ENCODE measurements at regions not wholly inside any gene's neighbourhood (a gene's known extent, or its start where the extent isn't known, plus 50 kb on each side); places are given as distances from the start of the nearest gene placed in this dataset.

GRCh38 chr20:16654858-16655535 is 74.8 kb upstream of the SNRPB2 start:
- H3K4me3 Mint-ChIP-seq = no peak overlapping the region
- no peaks in the 10 kb centered on the region for H3K4me1 Mint-ChIP-seq
- H3K36me3 Mint-ChIP-seq = no peaks in the 10 kb centered on the region
- Histone ChIP-seq H3K27me3 (no peaks in the 10 kb centered on the region), H3K4me1 (no peaks in the 10 kb centered on the region), H4K20me1 (ENCODE audit: low read depth) (no peaks in the 10 kb centered on the region), H2AFZ (replicated peaks) (no peak overlapping the region), H3K4me3 (no peak overlapping the region), H3K4me2 (no peak overlapping the region), H3K27ac (no peak overlapping the region), H3K9ac (no peak overlapping the region), H3K9me3 (ENCODE audit: low read depth) (no peaks in the 10 kb centered on the region), H3K36me3 (no peaks in the 10 kb centered on the region), H3F3A (ENCODE audit: low read depth) (no peaks in the 10 kb centered on the region), H3K79me2 (ENCODE audit: low read depth) (no peaks in the 10 kb centered on the region)
- H3K9me3 Mint-ChIP-seq = peaks cover 8% of the 10 kb centered on the region
- H3K27ac Mint-ChIP-seq = no peak overlapping the region
- TF ChIP-seq EZH2 (IDR thresholded peaks at IDR 0.05) (no peak), EZH2phosphoT487 (IDR thresholded peaks at IDR 0.05) (no peak)
- TF ChIP-seq, protein P1, sequence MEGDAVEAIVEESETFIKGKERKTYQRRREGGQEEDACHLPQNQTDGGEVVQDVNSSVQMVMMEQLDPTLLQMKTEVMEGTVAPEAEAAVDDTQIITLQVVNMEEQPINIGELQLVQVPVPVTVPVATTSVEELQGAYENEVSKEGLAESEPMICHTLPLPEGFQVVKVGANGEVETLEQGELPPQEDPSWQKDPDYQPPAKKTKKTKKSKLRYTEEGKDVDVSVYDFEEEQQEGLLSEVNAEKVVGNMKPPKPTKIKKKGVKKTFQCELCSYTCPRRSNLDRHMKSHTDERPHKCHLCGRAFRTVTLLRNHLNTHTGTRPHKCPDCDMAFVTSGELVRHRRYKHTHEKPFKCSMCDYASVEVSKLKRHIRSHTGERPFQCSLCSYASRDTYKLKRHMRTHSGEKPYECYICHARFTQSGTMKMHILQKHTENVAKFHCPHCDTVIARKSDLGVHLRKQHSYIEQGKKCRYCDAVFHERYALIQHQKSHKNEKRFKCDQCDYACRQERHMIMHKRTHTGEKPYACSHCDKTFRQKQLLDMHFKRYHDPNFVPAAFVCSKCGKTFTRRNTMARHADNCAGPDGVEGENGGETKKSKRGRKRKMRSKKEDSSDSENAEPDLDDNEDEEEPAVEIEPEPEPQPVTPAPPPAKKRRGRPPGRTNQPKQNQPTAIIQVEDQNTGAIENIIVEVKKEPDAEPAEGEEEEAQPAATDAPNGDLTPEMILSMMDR (IDR thresholded peaks at IDR 0.05) = no peak
- DNase-seq (ENCODE audit: low spot score) = no peak
- no peaks in the 10 kb centered on the region for H3K27me3 Mint-ChIP-seq (ENCODE audit: insufficient read depth, low read depth)

GRCh38 chr20:16653266-16653665 is 76.6 kb upstream of the SNRPB2 start:
- no peak for DNase-seq (ENCODE audit: low spot score)
- H3K4me2 ChIP-seq = no peak overlapping the region
- H3K4me1 ChIP-seq = no peaks in the 10 kb centered on the region
- H3K27ac ChIP-seq = no peak overlapping the region
- no peaks in the 10 kb centered on the region for H3K36me3 ChIP-seq
- H4K20me1 ChIP-seq (ENCODE audit: low read depth) = no peaks in the 10 kb centered on the region
- no peak overlapping the region for H2AFZ ChIP-seq (replicated peaks)
- no peak overlapping the region for H3K9ac ChIP-seq
- peaks cover 8% of the 10 kb centered on the region for H3K9me3 Mint-ChIP-seq
- H3K4me1 Mint-ChIP-seq = peaks cover 3% of the 10 kb centered on the region
- no peaks in the 10 kb centered on the region for H3K79me2 ChIP-seq (ENCODE audit: low read depth)
- H3F3A ChIP-seq (ENCODE audit: low read depth) = no peaks in the 10 kb centered on the region
- no peaks in the 10 kb centered on the region for H3K27me3 Mint-ChIP-seq (ENCODE audit: insufficient read depth, low read depth)
- H3K4me3 Mint-ChIP-seq = no peak overlapping the region
- H3K27ac Mint-ChIP-seq = no peak overlapping the region
- no peaks in the 10 kb centered on the region for H3K9me3 ChIP-seq (ENCODE audit: low read depth)
- TF ChIP-seq EZH2 (IDR thresholded peaks at IDR 0.05) (no peak), EZH2phosphoT487 (IDR thresholded peaks at IDR 0.05) (no peak)
- TF ChIP-seq, protein P1 (IDR thresholded peaks at IDR 0.05) = no peak
- H3K36me3 Mint-ChIP-seq = no peaks in the 10 kb centered on the region
- H3K27me3 ChIP-seq = no peaks in the 10 kb centered on the region
- no peak overlapping the region for H3K4me3 ChIP-seq

DNA sequence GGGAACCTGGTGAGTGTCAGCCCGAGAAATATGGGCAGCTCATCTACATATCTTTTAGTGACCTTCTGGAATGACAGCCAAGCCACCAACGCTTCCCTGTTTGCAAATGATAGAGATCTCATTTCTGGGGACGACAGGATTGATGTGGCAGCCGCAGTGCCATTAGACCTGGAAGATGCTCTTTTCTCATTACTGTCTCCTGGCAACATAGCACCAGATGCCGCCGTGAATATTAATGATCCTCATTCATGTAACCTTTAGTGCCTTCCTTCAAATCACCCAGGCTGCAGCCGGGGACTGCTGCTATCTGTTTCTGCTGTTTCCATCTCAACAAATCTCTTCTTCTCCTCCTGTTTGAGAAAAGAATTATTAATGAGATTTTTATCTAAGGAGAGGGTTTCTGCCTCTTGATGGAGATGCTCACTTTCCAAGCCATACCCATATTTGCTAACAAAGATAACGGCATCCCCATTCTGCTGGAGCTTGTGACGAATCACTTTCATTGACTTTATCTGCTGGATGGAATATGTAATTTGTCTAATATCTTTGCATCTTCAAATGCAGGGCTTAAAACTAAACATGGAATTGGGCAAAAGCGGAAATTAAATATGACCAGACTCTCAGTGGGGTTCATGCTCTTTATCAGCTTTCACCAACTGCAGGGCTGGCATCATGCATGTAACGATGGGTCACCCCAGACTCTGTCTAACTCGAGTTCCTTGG is 74.8 kb upstream of the KIF16B start:
- Mint-ChIP-seq H3K27ac (no peak overlapping the region), H3K4me1 (peaks cover 8% of the 10 kb centered on the region), H3K4me3 (no peak overlapping the region), H3K36me3 (no peaks in the 10 kb centered on the region), H3K27me3 (ENCODE audit: insufficient read depth, low read depth) (no peaks in the 10 kb centered on the region), H3K9me3 (no peaks in the 10 kb centered on the region)
- H2AFZ ChIP-seq (replicated peaks) = no peak overlapping the region
- no peaks in the 10 kb centered on the region for H3K4me1 ChIP-seq
- no peak overlapping the region for H3K9ac ChIP-seq
- no peaks in the 10 kb centered on the region for H3K9me3 ChIP-seq (ENCODE audit: low read depth)
- DNase-seq (ENCODE audit: low spot score) = no peak
- no peaks in the 10 kb centered on the region for H4K20me1 ChIP-seq (ENCODE audit: low read depth)
- H3K27me3 ChIP-seq = no peaks in the 10 kb centered on the region
- no peaks in the 10 kb centered on the region for H3F3A ChIP-seq (ENCODE audit: low read depth)
- no peak overlapping the region for H3K27ac ChIP-seq
- TF ChIP-seq, protein P1 (IDR thresholded peaks at IDR 0.05) = no peak
- TF ChIP-seq EZH2phosphoT487 (IDR thresholded peaks at IDR 0.05) (no peak), EZH2 (IDR thresholded peaks at IDR 0.05) (no peak)
- H3K79me2 ChIP-seq (ENCODE audit: low read depth) = no peaks in the 10 kb centered on the region
- H3K36me3 ChIP-seq = no peaks in the 10 kb centered on the region
- H3K4me2 ChIP-seq = no peak overlapping the region
- no peak overlapping the region for H3K4me3 ChIP-seq

Data from neural progenitor cell (in vitro differentiated cells).